ENCODE measurements at regions not wholly inside any gene's neighbourhood (a gene's known extent, or its start where the extent isn't known, plus 50 kb on each side); places are given as distances from the start of the nearest gene placed in this dataset.

DNA sequence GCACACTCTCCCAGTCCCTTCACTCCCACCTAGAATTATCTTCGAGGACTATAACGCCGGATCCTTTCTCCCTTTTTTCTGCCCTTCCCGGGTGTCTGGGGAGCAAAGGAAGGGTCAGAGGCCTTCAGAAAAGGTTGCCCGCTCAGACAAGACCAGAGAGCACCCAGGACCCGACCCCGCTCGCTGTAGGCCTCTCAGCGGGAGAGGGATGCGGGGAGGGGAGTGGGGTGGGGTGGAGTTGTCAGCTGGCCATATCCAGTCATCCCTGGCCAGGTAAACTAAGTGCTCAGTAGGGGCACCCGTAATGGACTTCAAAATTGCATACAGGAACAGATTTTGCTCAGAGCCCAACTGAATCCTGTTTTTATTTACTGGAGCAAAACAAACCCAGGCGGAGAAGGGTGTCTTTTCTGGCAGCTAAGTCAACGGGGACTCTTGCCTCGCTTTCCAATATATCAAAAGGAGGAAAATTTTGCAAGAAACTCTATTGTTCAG is 65.0 kb downstream of the NOL4 start:
- TF ChIP-seq TAF1 (IDR thresholded peaks at IDR 0.05; ENCODE audit: borderline replicate concordance, low read depth, low read length) (no peak), POLR2A (IDR thresholded peaks at IDR 0.05; ENCODE audit: low read depth, low read length) (no peak), POLR2AphosphoS5 (IDR thresholded peaks at IDR 0.05; ENCODE audit: low read depth, low read length) (no peak)
- no peak for DNase-seq (ENCODE audit: insufficient read length)
- no peak for FAIRE-seq

GRCh38 chr18:34158881-34159690 is 65.6 kb downstream of the NOL4 start:
- FAIRE-seq, result peak; percentile 40
- TF ChIP-seq TAF1 (IDR thresholded peaks at IDR 0.05; ENCODE audit: borderline replicate concordance, low read depth, low read length) (no peak), POLR2A (IDR thresholded peaks at IDR 0.05; ENCODE audit: low read depth, low read length) (no peak), POLR2AphosphoS5 (IDR thresholded peaks at IDR 0.05; ENCODE audit: low read depth, low read length) (no peak)
- peak; percentile 5 for DNase-seq (ENCODE audit: insufficient read length)

- no peak for TF ChIP-seq POLR2A (IDR thresholded peaks at IDR 0.05; ENCODE audit: low read depth, low read length)
- no peak for TF ChIP-seq POLR2AphosphoS5 (IDR thresholded peaks at IDR 0.05; ENCODE audit: low read depth, low read length)
- no peak for TF ChIP-seq TAF1 (IDR thresholded peaks at IDR 0.05; ENCODE audit: borderline replicate concordance, low read depth, low read length)
- DNase-seq (ENCODE audit: insufficient read length), result no peak
- no peak for FAIRE-seq
Measured at GRCh38 chr18:34153711-34154110, 71.0 kb downstream of the NOL4 start.

- TF ChIP-seq TAF1 (IDR thresholded peaks at IDR 0.05; ENCODE audit: borderline replicate concordance, low read depth, low read length) (no peak), POLR2AphosphoS5 (IDR thresholded peaks at IDR 0.05; ENCODE audit: low read depth, low read length) (no peak), POLR2A (IDR thresholded peaks at IDR 0.05; ENCODE audit: low read depth, low read length) (no peak)
- DNase-seq (ENCODE audit: insufficient read length) (no peak), FAIRE-seq (peak; percentile 17)
Measured at GRCh38 chr18:34131006-34131405, 93.7 kb downstream of the NOL4 start.

- FAIRE-seq (no peak), DNase-seq (ENCODE audit: insufficient read length) (no peak)
- TF ChIP-seq TAF1 (IDR thresholded peaks at IDR 0.05; ENCODE audit: borderline replicate concordance, low read depth, low read length) (no peak), POLR2A (IDR thresholded peaks at IDR 0.05; ENCODE audit: low read depth, low read length) (no peak), POLR2AphosphoS5 (IDR thresholded peaks at IDR 0.05; ENCODE audit: low read depth, low read length) (no peak)
Measured at GRCh38 chr18:34128436-34128835, 96.3 kb downstream of the NOL4 start.

DNA sequence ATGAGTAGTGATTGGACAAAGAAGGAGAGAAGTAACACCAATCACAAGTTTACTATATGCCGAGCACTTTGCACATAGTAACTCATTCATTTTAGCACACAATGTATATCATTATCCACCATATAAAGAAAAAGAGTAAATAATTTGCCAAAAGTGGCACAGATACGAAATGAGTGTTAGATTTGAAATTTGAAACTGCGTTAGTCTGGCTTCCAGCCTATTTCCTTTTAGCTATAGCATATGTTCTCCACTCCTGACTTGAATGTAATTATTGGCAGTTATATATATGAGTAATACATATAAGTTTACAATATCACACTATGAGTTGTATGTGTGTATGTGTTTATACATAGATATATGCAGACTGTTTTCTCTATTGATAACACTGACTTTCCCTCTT is 98.6 kb downstream of the NOL4 start:
- DNase-seq (ENCODE audit: insufficient read length) (no peak), FAIRE-seq (no peak)
- TF ChIP-seq TAF1 (IDR thresholded peaks at IDR 0.05; ENCODE audit: borderline replicate concordance, low read depth, low read length), result no peak
- TF ChIP-seq POLR2A (IDR thresholded peaks at IDR 0.05; ENCODE audit: low read depth, low read length), result no peak
- no peak for TF ChIP-seq POLR2AphosphoS5 (IDR thresholded peaks at IDR 0.05; ENCODE audit: low read depth, low read length)

GRCh38 chr18:34122724-34123334 is 101.9 kb downstream of the NOL4 start:
- DNase-seq (ENCODE audit: insufficient read length), result peak; percentile 3
- peak; percentile 79 for FAIRE-seq
- TF ChIP-seq TAF1 (IDR thresholded peaks at IDR 0.05; ENCODE audit: borderline replicate concordance, low read depth, low read length), result no peak
- TF ChIP-seq POLR2A (IDR thresholded peaks at IDR 0.05; ENCODE audit: low read depth, low read length), result no peak
- no peak for TF ChIP-seq POLR2AphosphoS5 (IDR thresholded peaks at IDR 0.05; ENCODE audit: low read depth, low read length)

DNA sequence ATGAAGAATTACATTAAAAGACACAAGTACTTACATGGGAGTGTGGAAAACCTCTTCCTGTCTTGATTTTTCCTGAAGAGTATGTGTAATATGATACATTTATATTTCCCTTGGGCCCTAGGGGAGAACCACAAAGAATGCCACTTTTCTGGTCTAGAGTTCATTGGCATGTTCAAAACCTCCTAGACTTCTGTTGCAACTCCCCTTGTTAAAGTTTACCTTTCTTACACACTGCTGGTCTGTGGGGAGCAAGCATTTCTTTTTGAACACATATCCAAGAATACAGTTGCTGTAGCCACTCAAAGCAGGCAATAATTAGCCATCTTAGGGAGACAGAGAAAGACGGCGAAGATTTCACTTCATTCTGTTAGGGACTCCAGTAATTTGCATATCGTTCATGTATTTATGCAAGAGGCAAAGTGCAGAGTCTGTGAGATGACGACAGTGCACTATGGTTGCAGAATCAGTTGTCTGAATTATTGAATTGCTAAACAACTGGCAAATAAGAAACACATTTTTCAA is 103.5 kb downstream of the NOL4 start:
- DNase-seq (ENCODE audit: insufficient read length) (no peak), FAIRE-seq (no peak)

GRCh38 chr18:34120294-34120693 is 104.4 kb downstream of the NOL4 start:
- DNase-seq (ENCODE audit: insufficient read length) (no peak), FAIRE-seq (no peak)
- TF ChIP-seq POLR2A (IDR thresholded peaks at IDR 0.05; ENCODE audit: low read depth, low read length), result no peak
- no peak for TF ChIP-seq POLR2AphosphoS5 (IDR thresholded peaks at IDR 0.05; ENCODE audit: low read depth, low read length)

More for the DNA sequence above, 103.5 kb downstream of the NOL4 start:
- TF ChIP-seq POLR2AphosphoS5 (IDR thresholded peaks at IDR 0.05; ENCODE audit: low read depth, low read length) (no peak), TAF1 (IDR thresholded peaks at IDR 0.05; ENCODE audit: borderline replicate concordance, low read depth, low read length) (no peak), POLR2A (IDR thresholded peaks at IDR 0.05; ENCODE audit: low read depth, low read length) (no peak)

GRCh38 chr18:34117319-34117718 is 107.4 kb downstream of the NOL4 start:
- TF ChIP-seq POLR2A (IDR thresholded peaks at IDR 0.05; ENCODE audit: low read depth, low read length), result no peak
- no peak for TF ChIP-seq TAF1 (IDR thresholded peaks at IDR 0.05; ENCODE audit: borderline replicate concordance, low read depth, low read length)
- no peak for TF ChIP-seq POLR2AphosphoS5 (IDR thresholded peaks at IDR 0.05; ENCODE audit: low read depth, low read length)
- DNase-seq (ENCODE audit: insufficient read length) (no peak), FAIRE-seq (no peak)

GRCh38 chr18:34115409-34116081 is 109.2 kb downstream of the NOL4 start:
- TF ChIP-seq POLR2AphosphoS5 (IDR thresholded peaks at IDR 0.05; ENCODE audit: low read depth, low read length) (no peak), TAF1 (IDR thresholded peaks at IDR 0.05; ENCODE audit: borderline replicate concordance, low read depth, low read length) (no peak), POLR2A (IDR thresholded peaks at IDR 0.05; ENCODE audit: low read depth, low read length) (no peak)
- DNase-seq (ENCODE audit: insufficient read length) (no peak), FAIRE-seq (no peak)
